ENCODE measurements at regions not wholly inside any gene's neighbourhood (a gene's known extent, or its start where the extent isn't known, plus 50 kb on each side); places are given as distances from the start of the nearest gene placed in this dataset.

GRCh38 chr7:120114626-120115025 is 158.3 kb upstream of the KCND2 start:
- Histone ChIP-seq H3K27me3 (ENCODE audit: low read depth, low read length) (no peaks in the 10 kb centered on the region), H3K9me3 (ENCODE audit: insufficient read depth, low read length) (peaks cover 3% of the 10 kb centered on the region; the same call in 1 of the 2 replicates), H3K27ac (ENCODE audit: low read length) (no peak overlapping the region), H2AFZ (ENCODE audit: low read depth, low read length) (no peak overlapping the region), H3K4me3 (ENCODE audit: low read length) (no peak overlapping the region), H4K20me1 (ENCODE audit: insufficient read depth, low read length) (no peaks in the 10 kb centered on the region), H3K36me3 (replicated peaks; ENCODE audit: low read depth, low read length) (no peaks in the 10 kb centered on the region), H3K79me2 (ENCODE audit: low read length) (no peaks in the 10 kb centered on the region), H3K4me1 (ENCODE audit: low read length) (no peaks in the 10 kb centered on the region), H3K4me2 (ENCODE audit: low read length) (no peak overlapping the region), H3K9ac (ENCODE audit: low read length) (no peak overlapping the region)
- TF ChIP-seq, protein P1, sequence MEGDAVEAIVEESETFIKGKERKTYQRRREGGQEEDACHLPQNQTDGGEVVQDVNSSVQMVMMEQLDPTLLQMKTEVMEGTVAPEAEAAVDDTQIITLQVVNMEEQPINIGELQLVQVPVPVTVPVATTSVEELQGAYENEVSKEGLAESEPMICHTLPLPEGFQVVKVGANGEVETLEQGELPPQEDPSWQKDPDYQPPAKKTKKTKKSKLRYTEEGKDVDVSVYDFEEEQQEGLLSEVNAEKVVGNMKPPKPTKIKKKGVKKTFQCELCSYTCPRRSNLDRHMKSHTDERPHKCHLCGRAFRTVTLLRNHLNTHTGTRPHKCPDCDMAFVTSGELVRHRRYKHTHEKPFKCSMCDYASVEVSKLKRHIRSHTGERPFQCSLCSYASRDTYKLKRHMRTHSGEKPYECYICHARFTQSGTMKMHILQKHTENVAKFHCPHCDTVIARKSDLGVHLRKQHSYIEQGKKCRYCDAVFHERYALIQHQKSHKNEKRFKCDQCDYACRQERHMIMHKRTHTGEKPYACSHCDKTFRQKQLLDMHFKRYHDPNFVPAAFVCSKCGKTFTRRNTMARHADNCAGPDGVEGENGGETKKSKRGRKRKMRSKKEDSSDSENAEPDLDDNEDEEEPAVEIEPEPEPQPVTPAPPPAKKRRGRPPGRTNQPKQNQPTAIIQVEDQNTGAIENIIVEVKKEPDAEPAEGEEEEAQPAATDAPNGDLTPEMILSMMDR (IDR thresholded peaks at IDR 0.05; ENCODE audit: low read depth, low read length) = no peak
- no peak for TF ChIP-seq EZH2phosphoT487 (IDR thresholded peaks at IDR 0.05; ENCODE audit: low read depth)

DNA sequence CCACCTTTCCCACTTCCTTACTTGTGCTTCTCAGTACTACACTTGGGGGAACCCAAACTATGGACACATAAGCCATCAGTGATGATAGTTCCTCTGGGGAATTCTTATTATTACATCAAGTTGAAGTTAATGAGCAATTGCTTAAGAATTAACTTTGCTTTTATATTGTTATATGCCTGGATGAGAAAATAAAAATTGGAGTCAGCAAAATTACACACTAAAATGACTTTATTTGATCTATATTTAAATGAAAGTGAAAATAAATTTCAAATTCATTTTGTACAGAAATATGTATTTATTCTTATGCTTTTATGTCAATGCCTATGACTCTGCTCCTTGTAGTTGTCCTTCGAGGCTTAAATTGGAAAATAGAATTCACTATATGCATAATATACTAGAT is 149.4 kb upstream of the KCND2 start:
- Histone ChIP-seq H3K9ac (ENCODE audit: low read length) (no peak overlapping the region), H3K79me2 (ENCODE audit: low read length) (no peaks in the 10 kb centered on the region), H3K27me3 (ENCODE audit: low read depth, low read length) (no peaks in the 10 kb centered on the region), H3K4me2 (ENCODE audit: low read length) (no peak overlapping the region), H4K20me1 (ENCODE audit: insufficient read depth, low read length) (no peaks in the 10 kb centered on the region), H3K9me3 (ENCODE audit: insufficient read depth, low read length) (no peaks in the 10 kb centered on the region), H3K36me3 (replicated peaks; ENCODE audit: low read depth, low read length) (no peaks in the 10 kb centered on the region), H3K4me1 (ENCODE audit: low read length) (no peaks in the 10 kb centered on the region), H3K4me3 (ENCODE audit: low read length) (no peak overlapping the region), H2AFZ (ENCODE audit: low read depth, low read length) (no peak overlapping the region), H3K27ac (ENCODE audit: low read length) (no peak overlapping the region)
- no peak for TF ChIP-seq EZH2phosphoT487 (IDR thresholded peaks at IDR 0.05; ENCODE audit: low read depth)
- TF ChIP-seq, protein P1 (IDR thresholded peaks at IDR 0.05; ENCODE audit: low read depth, low read length) = no peak

DNA sequence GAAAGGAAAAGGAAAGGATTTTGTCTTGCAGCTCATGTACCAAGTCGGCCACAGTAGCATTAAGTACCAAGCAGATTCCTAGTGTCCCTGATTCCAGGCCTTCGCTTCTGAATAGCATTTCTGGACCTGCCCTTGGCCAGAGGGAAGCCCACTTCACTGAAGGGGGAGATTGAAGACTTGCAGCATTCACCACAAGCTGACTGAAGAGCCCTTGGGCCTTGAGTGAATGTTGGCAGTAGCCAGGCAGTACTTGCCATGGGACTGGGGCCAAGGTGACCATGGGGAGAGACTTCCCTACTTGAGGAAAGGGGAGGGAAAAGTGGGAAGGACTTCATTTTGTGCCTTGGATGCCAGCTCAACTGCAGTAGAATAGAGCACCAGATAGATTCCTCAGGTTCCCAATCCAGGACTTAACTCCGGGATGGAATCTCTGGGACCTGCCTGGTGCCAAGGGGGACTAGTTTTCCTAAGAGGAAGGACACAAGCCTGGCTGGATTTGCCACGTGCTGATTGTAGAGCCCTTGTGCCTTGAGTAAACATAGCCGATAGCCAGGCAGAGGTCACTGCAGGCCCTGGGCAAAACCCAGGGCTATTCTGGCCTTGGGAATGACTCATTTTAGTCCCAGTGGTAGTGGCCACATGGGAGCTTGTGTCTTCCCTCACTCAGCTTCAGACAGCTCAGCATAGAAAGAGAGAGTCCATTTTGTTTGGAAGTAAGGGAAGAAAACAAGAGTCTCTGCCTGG is 141.7 kb upstream of the KCND2 start:
- Histone ChIP-seq H3K9ac (ENCODE audit: low read length) (no peak overlapping the region), H3K27me3 (ENCODE audit: low read depth, low read length) (no peaks in the 10 kb centered on the region), H3K4me3 (ENCODE audit: low read length) (no peak overlapping the region), H3K4me2 (ENCODE audit: low read length) (no peak overlapping the region), H2AFZ (ENCODE audit: low read depth, low read length) (no peak overlapping the region), H3K9me3 (ENCODE audit: insufficient read depth, low read length) (peaks cover 11% of the 10 kb centered on the region; the same call in 1 of the 2 replicates), H3K79me2 (ENCODE audit: low read length) (no peaks in the 10 kb centered on the region), H3K27ac (ENCODE audit: low read length) (no peak overlapping the region), H3K4me1 (ENCODE audit: low read length) (no peaks in the 10 kb centered on the region), H4K20me1 (ENCODE audit: insufficient read depth, low read length) (no peaks in the 10 kb centered on the region), H3K36me3 (replicated peaks; ENCODE audit: low read depth, low read length) (no peaks in the 10 kb centered on the region)
- TF ChIP-seq EZH2phosphoT487 (IDR thresholded peaks at IDR 0.05; ENCODE audit: low read depth) = no peak
- TF ChIP-seq, protein P1 (IDR thresholded peaks at IDR 0.05; ENCODE audit: low read depth, low read length) = no peak

DNA sequence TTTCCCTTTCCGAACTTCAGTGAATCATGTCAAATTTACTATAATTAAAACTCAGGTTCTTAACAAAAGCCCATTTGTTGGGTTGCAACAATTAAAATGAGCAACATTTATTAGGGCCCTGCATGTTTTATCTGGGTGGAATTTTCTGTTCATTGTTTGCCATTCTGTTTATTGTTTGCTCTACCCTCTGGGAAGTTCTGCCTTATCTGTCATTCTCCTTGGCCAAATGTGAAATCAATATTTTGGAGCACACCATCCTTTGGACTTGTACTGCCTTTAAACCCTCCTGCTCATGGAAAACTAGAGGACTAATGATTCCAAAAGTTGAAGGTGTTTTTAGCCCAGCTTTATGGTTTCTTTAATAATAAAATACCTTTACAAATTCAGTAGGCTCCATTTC is 134.5 kb upstream of the KCND2 start:
- no peak overlapping the region for H3K9ac ChIP-seq (ENCODE audit: low read length)
- no peaks in the 10 kb centered on the region for H3K36me3 ChIP-seq (replicated peaks; ENCODE audit: low read depth, low read length)
- H3K79me2 ChIP-seq (ENCODE audit: low read length) = no peaks in the 10 kb centered on the region
- H2AFZ ChIP-seq (ENCODE audit: low read depth, low read length) = no peak overlapping the region
- no peaks in the 10 kb centered on the region for H3K27me3 ChIP-seq (ENCODE audit: low read depth, low read length)
- TF ChIP-seq, protein P1 (IDR thresholded peaks at IDR 0.05; ENCODE audit: low read depth, low read length) = no peak
- no peak for TF ChIP-seq EZH2phosphoT487 (IDR thresholded peaks at IDR 0.05; ENCODE audit: low read depth)
- H3K9me3 ChIP-seq (ENCODE audit: insufficient read depth, low read length) = 0 out of 2 replicates have a peak, but pooled peaks cover 3% of the 10 kb centered on the region
- no peak overlapping the region for H3K27ac ChIP-seq (ENCODE audit: low read length)
- no peaks in the 10 kb centered on the region for H4K20me1 ChIP-seq (ENCODE audit: insufficient read depth, low read length)
- H3K4me3 ChIP-seq (ENCODE audit: low read length) = no peak overlapping the region
- no peaks in the 10 kb centered on the region for H3K4me1 ChIP-seq (ENCODE audit: low read length)
- H3K4me2 ChIP-seq (ENCODE audit: low read length) = no peak overlapping the region

All from OCI-LY3 (cell line).